ENCODE measurements at regions not wholly inside any gene's neighbourhood (a gene's known extent, or its start where the extent isn't known, plus 50 kb on each side); places are given as distances from the start of the nearest gene placed in this dataset.

- no peak for TF ChIP-seq CTCF (IDR thresholded peaks at IDR 0.05)
- POLR2A ChIA-PET, result no interaction called here
- CTCF ChIA-PET, result no interaction called here
- Mint-ChIP-seq H3K27me3 (no peaks in the 10 kb centered on the region), H3K4me1 (ENCODE audit: low read depth) (no peaks in the 10 kb centered on the region), H3K36me3 (ENCODE audit: low read depth) (no peaks in the 10 kb centered on the region), H3K27ac (no peak overlapping the region), H3K9me3 (peaks cover 3% of the 10 kb centered on the region), H3K4me3 (no peak overlapping the region)
- no peak for DNase-seq
- intact Hi-C loops (cut with micrococcal nuclease), result no loop called here
- ATAC-seq, result no peak
Measured at GRCh38 chr13:58792854-58793253, 1161.3 kb downstream of the PCDH17 start.

GRCh38 chr13:58795715-58796114, 1164.2 kb downstream of the PCDH17 start:
- no peaks in the 10 kb centered on the region for H3K36me3 Mint-ChIP-seq (ENCODE audit: low read depth)
- ChIA-PET CTCF (no interaction called here), POLR2A (no interaction called here)
- no peak overlapping the region for H3K27ac Mint-ChIP-seq
- no peak for ATAC-seq
- H3K4me1 Mint-ChIP-seq (ENCODE audit: low read depth), result no peaks in the 10 kb centered on the region
- intact Hi-C loops (cut with micrococcal nuclease), result no loop called here
- DNase-seq, result no peak
- no peaks in the 10 kb centered on the region for H3K27me3 Mint-ChIP-seq
- H3K4me3 Mint-ChIP-seq, result no peak overlapping the region
- no peak for TF ChIP-seq CTCF (IDR thresholded peaks at IDR 0.05)
- H3K9me3 Mint-ChIP-seq, result no peaks in the 10 kb centered on the region

GRCh38 chr13:58804832-58805231, 1173.3 kb downstream of the PCDH17 start:
- Mint-ChIP-seq H3K36me3 (ENCODE audit: low read depth) (no peaks in the 10 kb centered on the region), H3K4me3 (no peak overlapping the region), H3K9me3 (no peaks in the 10 kb centered on the region), H3K27me3 (no peaks in the 10 kb centered on the region), H3K4me1 (ENCODE audit: low read depth) (no peaks in the 10 kb centered on the region), H3K27ac (no peak overlapping the region)
- ChIA-PET POLR2A (no interaction called here), CTCF (no interaction called here)
- ATAC-seq, result no peak
- no peak for DNase-seq
- intact Hi-C loops (cut with micrococcal nuclease), result no loop called here
- TF ChIP-seq CTCF (IDR thresholded peaks at IDR 0.05), result no peak

GRCh38 chr13:58806401-58806800, 1174.9 kb downstream of the PCDH17 start:
- POLR2A ChIA-PET, result no interaction called here
- no peaks in the 10 kb centered on the region for H3K27me3 Mint-ChIP-seq
- DNase-seq (no peak), ATAC-seq (no peak)
- H3K27ac Mint-ChIP-seq, result no peak overlapping the region
- H3K4me1 Mint-ChIP-seq (ENCODE audit: low read depth), result no peaks in the 10 kb centered on the region
- CTCF ChIA-PET, result no interaction called here
- H3K9me3 Mint-ChIP-seq, result no peaks in the 10 kb centered on the region
- no peaks in the 10 kb centered on the region for H3K36me3 Mint-ChIP-seq (ENCODE audit: low read depth)
- no peak overlapping the region for H3K4me3 Mint-ChIP-seq
- TF ChIP-seq CTCF (IDR thresholded peaks at IDR 0.05), result no peak
- intact Hi-C loops (cut with micrococcal nuclease), result no loop called here

GRCh38 chr13:58823701-58824100, 1192.2 kb downstream of the PCDH17 start:
- H3K36me3 Mint-ChIP-seq (ENCODE audit: low read depth), result no peaks in the 10 kb centered on the region
- no peak overlapping the region for H3K4me3 Mint-ChIP-seq
- no peaks in the 10 kb centered on the region for H3K27me3 Mint-ChIP-seq
- no peak for TF ChIP-seq CTCF (IDR thresholded peaks at IDR 0.05)
- intact Hi-C loops (cut with micrococcal nuclease), result no loop called here
- DNase-seq (no peak), ATAC-seq (no peak)
- peaks cover 8% of the 10 kb centered on the region for H3K9me3 Mint-ChIP-seq
- H3K27ac Mint-ChIP-seq, result no peak overlapping the region
- ChIA-PET POLR2A (no interaction called here), CTCF (no interaction called here)
- no peaks in the 10 kb centered on the region for H3K4me1 Mint-ChIP-seq (ENCODE audit: low read depth)

Data from activated CD8-positive, alpha-beta T cell treated with anti-CD3 and anti-CD28 coated beads for 36 hours (primary cell).